ENCODE measurements at regions not wholly inside any gene's neighbourhood (a gene's known extent, or its start where the extent isn't known, plus 50 kb on each side); places are given as distances from the start of the nearest gene placed in this dataset.
A peak's percentile ranks its signal among the peaks of the same experiment; 100 is the strongest.

DNA sequence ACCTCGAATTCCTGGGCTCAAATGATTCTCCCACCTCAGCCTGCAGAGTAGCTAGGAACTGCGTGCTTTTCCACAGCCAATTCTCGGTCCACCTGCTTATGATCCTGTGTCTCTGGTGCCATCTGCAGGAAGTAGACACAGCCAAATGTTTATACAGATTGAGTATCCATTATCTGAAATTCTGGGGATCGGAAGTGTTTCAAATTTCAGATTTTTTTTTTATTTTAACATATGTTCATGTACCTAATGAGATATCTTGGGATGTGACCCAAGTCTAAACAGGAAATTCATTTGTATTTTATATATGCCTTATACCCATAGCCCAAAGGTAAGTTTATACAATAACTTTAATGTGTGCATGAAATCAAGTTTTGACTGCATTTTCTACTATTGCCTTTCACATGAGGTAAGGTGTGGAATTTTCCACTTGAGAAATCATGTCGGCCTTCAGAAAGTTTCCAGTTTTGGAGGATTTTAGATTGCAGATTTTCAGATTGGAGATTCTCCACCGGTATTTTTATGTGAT, 89.5 kb downstream of the ESM1 start:
- H3K27me3 Mint-ChIP-seq, result peaks cover 35% of the 10 kb centered on the region
- H3K27ac Mint-ChIP-seq, result peak overlapping the region in 1 of 3 donors; percentile 48
- peak overlapping the region in 1 of 4 donors; percentile 74 for H3K4me3 Mint-ChIP-seq
- H3K36me3 Mint-ChIP-seq, result no peaks in the 10 kb centered on the region
- peaks cover 2 to 4% (median 4%) of the 10 kb centered on the region in 3 donors for H3K4me1 Mint-ChIP-seq
- H3K9me3 Mint-ChIP-seq, result peaks cover 0 to 2% (median 0%) of the 10 kb centered on the region in 3 donors

DNA sequence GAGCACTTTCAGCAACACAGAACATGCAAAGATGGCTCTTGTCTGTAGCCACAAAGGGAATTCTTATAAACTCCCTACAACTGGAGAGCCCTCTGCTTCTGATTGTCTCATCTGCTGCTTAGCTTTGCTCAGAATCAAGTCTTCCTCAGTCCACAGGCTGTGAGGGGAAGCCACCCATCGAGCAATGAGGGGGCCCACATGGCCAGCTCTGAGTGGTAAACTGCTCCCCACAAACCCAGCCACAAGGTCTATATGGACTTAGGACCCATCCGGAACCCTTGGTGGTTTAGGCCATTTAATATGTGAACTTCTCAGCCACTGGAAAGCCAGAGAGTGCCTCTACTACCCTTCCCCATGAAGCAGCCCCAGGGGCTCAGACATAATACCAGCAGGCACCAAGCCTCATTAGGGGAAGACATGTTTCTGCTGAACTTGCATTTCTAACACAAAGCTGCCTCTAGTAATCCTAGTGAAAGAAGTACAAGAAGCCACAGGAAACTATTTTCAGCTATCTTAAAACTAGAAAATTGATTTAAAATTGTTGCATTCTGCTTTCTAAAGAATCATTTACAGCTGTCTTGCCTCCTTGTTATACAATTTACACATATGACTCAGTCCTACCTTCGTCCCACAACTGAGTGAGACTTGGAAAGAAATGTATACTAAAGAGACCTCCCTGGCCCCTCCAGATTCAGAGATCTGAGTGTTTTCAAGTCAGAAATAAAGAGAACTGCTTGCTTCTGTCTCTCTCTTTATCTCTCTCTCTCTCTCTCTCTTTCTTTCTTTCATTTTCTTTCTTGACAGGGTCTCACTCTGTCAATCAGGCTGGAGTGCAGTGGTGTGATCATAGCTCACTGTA, 90.2 kb downstream of the ESM1 start:
- Mint-ChIP-seq H3K9me3 (peaks cover 0 to 1% (median 0%) of the 10 kb centered on the region in 3 donors), H3K27ac (peak overlapping the region in 1 of 3 donors; percentile 48), H3K4me3 (peak overlapping the region in 1 of 4 donors; percentile 74), H3K4me1 (peaks cover 2 to 4% (median 4%) of the 10 kb centered on the region in 3 donors), H3K36me3 (no peaks in the 10 kb centered on the region), H3K27me3 (peaks cover 33% of the 10 kb centered on the region)

DNA sequence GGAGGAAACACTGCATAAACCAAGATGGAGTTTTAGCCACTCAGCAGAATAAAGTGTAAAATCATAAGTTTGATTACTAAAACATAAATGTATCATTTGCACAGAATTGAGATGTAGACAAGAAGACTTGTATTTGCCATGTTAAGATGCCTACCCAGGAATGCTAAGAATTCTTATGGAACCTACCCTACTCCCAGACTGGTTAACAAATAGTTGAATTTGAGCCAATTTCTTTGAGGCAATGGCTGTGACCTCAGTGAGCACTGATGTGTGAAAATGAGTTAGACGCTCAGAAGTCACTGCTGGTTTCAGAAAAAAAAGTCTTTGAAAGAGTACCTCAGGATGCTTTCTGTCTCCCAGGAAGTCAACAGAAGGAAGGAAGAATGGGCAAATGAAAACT, 95.6 kb downstream of the ESM1 start:
- Mint-ChIP-seq H3K27me3 (peaks cover 49% of the 10 kb centered on the region), H3K4me1 (no peaks in the 10 kb centered on the region), H3K36me3 (no peaks in the 10 kb centered on the region), H3K9me3 (no peaks in the 10 kb centered on the region), H3K4me3 (no peak overlapping the region), H3K27ac (no peak overlapping the region)

DNA sequence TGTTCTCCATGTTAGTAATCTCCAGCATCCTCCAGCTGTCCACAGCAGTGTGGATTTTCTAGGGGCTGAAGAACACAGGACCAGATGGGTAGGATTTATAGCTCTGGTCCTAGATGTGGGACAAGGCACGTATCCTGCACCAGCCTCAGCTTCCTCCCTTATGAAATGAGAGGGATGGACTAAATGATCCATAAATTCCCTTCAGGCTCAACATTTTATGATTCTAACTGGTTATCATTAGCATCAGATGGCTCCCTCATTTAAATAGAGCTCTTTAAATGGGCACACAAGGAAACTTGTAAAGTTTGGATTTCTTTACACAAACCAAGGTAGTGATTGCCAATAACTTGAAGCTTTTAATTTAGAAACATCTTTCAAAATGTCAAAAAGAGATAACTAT, 97.7 kb downstream of the ESM1 start:
- H3K9me3 Mint-ChIP-seq, result no peaks in the 10 kb centered on the region
- H3K4me1 Mint-ChIP-seq, result peaks cover 5 to 8% (median 6%) of the 10 kb centered on the region in 3 donors
- no peak overlapping the region for H3K4me3 Mint-ChIP-seq
- no peak overlapping the region for H3K27ac Mint-ChIP-seq
- H3K27me3 Mint-ChIP-seq, result peaks cover 62% of the 10 kb centered on the region
- H3K36me3 Mint-ChIP-seq, result no peaks in the 10 kb centered on the region

DNA sequence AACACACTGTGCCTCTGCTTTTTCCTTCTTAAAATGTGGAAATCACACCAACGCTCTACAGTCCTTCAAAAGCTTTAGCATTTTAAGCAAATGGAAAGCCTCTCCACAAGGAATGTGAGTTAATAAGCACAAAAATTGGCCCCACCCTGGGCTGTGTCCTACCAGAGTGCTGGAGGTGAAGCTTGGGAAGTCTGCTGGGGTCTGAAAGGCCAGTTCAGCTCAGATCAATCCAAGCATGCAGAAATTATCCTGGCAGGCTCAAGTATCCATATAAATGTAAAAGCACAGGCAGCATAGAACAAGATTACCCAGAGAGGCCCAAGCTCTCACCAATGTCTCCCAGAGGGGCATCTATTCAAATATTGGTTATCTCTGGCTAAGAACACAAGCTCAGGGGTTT, 98.5 kb downstream of the ESM1 start:
- Mint-ChIP-seq H3K4me3 (no peak overlapping the region), H3K27me3 (peaks cover 66% of the 10 kb centered on the region), H3K27ac (no peak overlapping the region), H3K9me3 (no peaks in the 10 kb centered on the region), H3K4me1 (peaks cover 5 to 8% (median 7%) of the 10 kb centered on the region in 3 donors), H3K36me3 (no peaks in the 10 kb centered on the region)

DNA sequence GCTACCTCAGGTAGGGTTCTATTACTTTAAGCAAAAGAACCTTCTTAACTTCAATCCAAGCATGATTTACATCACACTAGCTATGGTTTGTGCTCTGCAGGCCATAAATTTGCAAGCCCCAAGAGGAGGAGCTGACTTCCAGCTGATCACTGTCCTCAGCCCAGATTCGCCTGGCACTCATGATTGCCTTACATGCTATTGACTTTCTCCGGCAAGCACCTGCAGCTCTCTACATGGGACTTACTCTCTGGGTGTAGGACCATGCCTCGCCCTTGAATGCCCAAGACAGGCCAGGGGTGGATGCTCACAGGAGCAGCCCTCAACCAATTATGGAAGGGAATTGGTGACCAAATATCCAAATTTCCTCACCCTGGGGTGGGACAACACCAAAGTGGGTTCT, 99.8 kb downstream of the ESM1 start:
- Mint-ChIP-seq H3K4me1 (peaks cover 5 to 8% (median 7%) of the 10 kb centered on the region in 3 donors), H3K27me3 (peaks cover 74% of the 10 kb centered on the region), H3K9me3 (no peaks in the 10 kb centered on the region), H3K27ac (no peak overlapping the region), H3K36me3 (no peaks in the 10 kb centered on the region), H3K4me3 (no peak overlapping the region)

DNA sequence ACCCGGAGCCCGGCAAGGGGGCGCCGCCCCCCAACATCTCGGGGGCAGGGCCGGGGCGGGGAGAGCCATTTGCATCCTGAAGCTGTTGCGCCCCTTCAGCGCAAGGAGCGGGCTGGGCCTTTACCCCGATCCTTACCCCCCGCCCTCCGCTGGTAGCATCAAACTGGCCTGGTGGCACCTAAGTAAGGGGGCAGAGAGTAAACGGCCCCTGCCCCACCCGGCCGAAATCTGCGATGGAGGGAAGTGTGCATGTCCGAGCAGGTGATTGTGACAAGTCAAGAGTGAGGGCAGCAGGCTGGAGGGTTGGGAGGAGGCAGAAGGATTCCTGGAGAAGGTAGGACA, 101.2 kb downstream of the ESM1 start:
- H3K4me1 Mint-ChIP-seq, result peaks cover 5 to 8% (median 7%) of the 10 kb centered on the region in 3 donors
- no peaks in the 10 kb centered on the region for H3K36me3 Mint-ChIP-seq
- no peak overlapping the region for H3K27ac Mint-ChIP-seq
- H3K9me3 Mint-ChIP-seq, result no peaks in the 10 kb centered on the region
- H3K4me3 Mint-ChIP-seq, result peak overlapping the region in 3 of 4 donors; percentile 2 to 73 (median 41)
- peaks cover 70% of the 10 kb centered on the region for H3K27me3 Mint-ChIP-seq

DNA sequence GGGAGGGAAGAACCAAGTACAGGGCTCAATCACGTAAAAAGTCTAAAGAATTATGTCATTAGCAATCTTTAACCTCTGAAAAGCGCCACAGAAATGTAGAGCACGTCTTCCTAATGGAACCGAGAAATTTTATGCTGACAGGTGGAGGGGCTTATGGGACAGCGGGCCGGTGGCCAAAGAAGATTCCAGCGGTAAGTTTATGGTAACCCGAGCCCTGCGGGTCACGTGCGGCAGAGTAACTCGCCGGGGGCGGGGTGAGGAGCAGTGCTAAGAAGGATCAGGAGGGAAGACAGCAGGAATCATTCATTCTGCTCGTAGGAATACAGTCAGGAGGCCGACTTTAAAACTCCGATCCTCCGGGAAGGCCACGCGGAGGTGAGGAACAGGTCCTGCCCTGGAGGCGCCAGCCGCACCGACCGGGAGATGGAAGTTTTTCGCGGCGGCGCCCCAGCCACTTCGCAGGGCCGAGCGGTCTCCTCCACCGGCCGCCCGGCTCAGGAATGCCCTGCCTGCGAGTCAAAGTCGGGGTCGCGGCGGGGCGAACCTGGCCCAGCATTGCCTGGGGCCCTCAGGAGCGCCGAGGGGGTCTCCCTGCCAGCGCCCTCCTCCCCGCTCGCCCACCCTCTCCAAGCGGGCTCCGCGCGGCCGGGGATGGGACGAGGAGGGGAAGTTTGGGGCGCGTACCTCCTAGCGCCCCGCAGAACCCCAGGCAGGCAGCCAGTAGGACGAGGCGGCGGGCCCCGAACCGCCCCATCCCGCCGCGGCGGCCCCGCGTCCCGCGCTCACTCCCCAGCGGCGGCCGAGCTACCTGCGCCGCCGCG, 101.8 kb downstream of the ESM1 start:
- Mint-ChIP-seq H3K4me1 (peaks cover 5 to 8% (median 7%) of the 10 kb centered on the region in 3 donors), H3K4me3 (peak overlapping the region; percentile 37 to 88 (median 70)), H3K27ac (no peak overlapping the region), H3K9me3 (no peaks in the 10 kb centered on the region), H3K27me3 (peaks cover 65% of the 10 kb centered on the region), H3K36me3 (no peaks in the 10 kb centered on the region)

DNA sequence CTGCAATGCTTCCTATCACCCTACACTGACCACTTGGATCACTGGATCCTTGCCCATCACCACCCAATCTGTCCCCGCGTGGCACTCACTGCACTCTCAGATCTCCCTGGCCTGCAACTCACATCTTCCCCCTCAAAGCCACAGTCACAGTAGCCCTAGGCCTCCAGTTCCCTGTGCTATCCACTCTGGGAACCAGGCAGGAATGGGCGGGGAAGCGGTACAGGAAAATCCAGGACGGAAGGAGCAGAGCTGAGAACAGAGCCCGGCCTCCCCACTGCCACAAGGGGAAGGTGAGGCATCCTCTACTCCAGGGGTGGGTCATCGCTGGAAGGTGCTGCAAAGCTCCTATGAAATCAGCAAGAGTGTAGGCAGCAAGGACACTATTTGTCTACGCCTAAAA, 102.6 kb downstream of the ESM1 start:
- no peak overlapping the region for H3K27ac Mint-ChIP-seq

DNA sequence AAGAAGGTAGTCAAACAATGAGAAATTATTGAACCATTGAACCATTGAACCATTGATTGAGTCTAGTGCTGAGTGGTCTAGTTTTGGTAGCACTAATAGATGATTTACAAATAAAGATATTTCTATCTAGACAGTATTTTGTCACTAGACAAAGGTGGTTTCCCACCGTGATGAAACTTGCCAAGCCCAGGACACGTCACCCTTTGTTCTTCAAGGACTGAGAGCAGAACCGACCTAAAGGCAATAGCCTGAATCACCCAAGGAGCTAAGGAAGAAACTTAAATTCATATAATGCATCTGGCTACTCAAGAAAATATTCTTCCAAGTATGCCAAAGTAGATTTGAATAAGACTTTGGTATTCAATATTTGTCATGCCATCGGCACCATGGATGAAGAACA, 103.3 kb downstream of the ESM1 start:
- H3K27me3 Mint-ChIP-seq, result peaks cover 58% of the 10 kb centered on the region
- peaks cover 5 to 8% (median 7%) of the 10 kb centered on the region in 3 donors for H3K4me1 Mint-ChIP-seq
- H3K36me3 Mint-ChIP-seq, result no peaks in the 10 kb centered on the region
- H3K27ac Mint-ChIP-seq, result no peak overlapping the region
- peak overlapping the region in 1 of 4 donors; percentile 20 for H3K4me3 Mint-ChIP-seq
- H3K9me3 Mint-ChIP-seq, result no peaks in the 10 kb centered on the region

More for the DNA sequence above, 102.6 kb downstream of the ESM1 start:
- H3K36me3 Mint-ChIP-seq, result no peaks in the 10 kb centered on the region
- H3K9me3 Mint-ChIP-seq, result no peaks in the 10 kb centered on the region
- peaks cover 58% of the 10 kb centered on the region for H3K27me3 Mint-ChIP-seq
- H3K4me1 Mint-ChIP-seq, result peaks cover 5 to 8% (median 7%) of the 10 kb centered on the region in 3 donors
- peak overlapping the region in 2 of 4 donors; percentile 5 to 37 for H3K4me3 Mint-ChIP-seq

DNA sequence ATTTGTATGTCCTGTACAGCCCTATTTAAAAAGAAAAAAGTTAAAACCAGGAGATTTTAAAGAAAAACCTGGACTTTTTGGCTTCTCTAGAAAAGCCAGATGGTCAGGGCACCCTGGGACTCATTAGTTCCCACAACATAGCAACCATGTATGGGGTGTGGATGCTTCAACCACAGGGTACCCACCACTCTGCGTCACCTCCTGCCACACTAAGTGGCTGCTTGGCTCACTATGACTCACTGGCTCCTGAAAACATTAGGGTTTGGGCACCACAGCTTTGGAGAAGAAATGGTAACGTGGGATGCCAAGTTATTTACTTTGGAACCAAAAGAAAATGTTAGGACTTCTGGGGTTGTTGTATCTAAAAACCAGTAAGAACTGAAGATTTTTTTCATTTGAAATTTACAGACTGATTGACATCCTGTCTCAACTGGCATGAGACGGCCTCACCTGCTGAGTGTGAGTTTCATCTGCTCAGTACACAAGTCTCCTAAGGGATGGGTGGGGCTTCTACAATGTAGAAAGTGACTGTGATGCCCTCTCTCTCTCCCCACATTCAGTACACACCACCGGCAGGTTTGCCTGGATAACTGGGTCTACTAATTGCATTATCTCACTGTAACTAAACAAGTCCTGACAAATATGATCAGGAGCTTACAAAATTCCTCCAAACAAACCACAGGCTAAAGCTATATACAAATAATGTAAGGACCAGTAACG, 103.9 kb downstream of the ESM1 start:
- H3K27me3 Mint-ChIP-seq, result peaks cover 61% of the 10 kb centered on the region
- no peak overlapping the region for H3K4me3 Mint-ChIP-seq
- H3K4me1 Mint-ChIP-seq, result peaks cover 5 to 8% (median 7%) of the 10 kb centered on the region in 3 donors

DNA sequence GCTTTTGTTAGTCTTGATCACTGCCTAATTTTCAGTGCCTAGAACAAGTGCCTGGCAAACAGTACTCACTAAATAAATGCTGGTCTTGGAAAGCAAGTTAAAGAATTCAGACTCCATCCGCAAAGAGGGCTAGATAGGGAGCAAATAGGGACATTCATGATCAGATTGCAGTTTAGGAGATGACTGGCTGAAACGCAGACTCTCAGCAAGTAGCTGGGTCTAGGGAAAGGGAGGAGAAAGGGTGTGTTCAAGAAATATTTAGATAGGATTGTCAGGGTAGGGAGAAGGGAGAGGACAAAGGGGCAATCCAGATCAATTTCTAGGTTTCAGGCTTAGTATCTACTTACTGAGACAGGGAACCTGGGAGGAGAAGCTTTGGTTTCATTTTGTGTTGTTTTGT, 108.4 kb downstream of the ESM1 start:
- no peaks in the 10 kb centered on the region for H3K9me3 Mint-ChIP-seq
- no peak overlapping the region for H3K4me3 Mint-ChIP-seq
- H3K36me3 Mint-ChIP-seq, result no peaks in the 10 kb centered on the region
- no peak overlapping the region for H3K27ac Mint-ChIP-seq
- H3K4me1 Mint-ChIP-seq, result peaks cover 0 to 3% (median 0%) of the 10 kb centered on the region in 3 donors
- H3K27me3 Mint-ChIP-seq, result peaks cover 32% of the 10 kb centered on the region

More for the DNA sequence above, 103.9 kb downstream of the ESM1 start:
- no peak overlapping the region for H3K27ac Mint-ChIP-seq
- no peaks in the 10 kb centered on the region for H3K36me3 Mint-ChIP-seq
- no peaks in the 10 kb centered on the region for H3K9me3 Mint-ChIP-seq

DNA sequence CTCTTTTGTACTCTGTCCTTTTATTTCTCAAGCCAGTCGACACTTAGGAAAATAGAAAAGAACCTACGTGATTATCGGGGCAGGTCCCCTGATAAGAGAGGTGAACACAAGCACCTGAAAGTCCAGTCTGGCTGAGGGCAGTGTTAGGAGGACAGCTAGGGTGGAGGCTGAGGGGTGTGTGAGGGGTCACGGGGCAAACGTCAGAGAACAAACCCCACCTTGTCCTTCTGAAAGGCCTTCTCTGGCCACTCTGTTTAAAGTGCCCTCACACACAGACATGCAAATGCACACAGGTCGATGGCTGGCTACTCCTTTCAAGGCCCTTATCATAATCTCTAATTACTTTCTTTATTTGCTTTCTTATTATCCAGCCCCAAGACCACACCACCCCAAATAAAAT, 108.8 kb downstream of the ESM1 start:
- Mint-ChIP-seq H3K4me1 (peaks cover 0 to 3% (median 0%) of the 10 kb centered on the region in 3 donors), H3K27me3 (peaks cover 30% of the 10 kb centered on the region), H3K4me3 (peak overlapping the region in 1 of 4 donors; percentile 8), H3K9me3 (no peaks in the 10 kb centered on the region), H3K36me3 (no peaks in the 10 kb centered on the region), H3K27ac (no peak overlapping the region)

DNA sequence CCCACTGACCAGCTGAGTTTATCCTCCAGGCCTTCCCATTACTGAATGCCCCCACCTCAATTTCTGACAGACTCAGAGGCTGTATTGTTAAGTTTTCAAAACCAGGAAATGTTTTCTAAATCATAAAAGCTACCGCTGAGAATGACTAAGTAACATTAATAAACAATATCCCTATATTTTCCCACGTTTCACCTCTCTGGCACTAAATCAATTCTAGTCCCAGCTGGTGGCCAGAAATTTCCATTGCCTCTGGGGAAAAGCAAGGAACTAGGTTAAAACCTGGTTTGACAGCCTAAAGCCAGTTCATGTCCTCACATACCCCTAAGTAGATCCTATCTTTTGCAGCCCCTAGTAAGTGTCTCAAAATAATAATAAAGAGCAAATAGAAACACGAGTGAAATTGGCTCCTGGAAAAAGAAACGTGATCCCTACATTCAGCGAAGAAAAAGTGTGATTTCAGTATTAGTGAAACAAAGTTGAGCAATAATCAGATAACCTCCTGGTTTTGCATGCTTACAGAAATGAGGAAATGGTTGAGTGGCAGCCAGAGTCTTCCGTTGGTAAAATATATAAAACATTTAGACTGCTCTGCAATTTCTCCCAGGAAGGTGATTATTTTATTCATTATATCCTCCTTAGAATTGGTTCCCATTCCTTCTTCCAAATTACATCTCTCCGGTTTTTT, 110.9 kb downstream of the ESM1 start:
- Mint-ChIP-seq H3K27me3 (peaks cover 24% of the 10 kb centered on the region), H3K36me3 (no peaks in the 10 kb centered on the region), H3K27ac (no peak overlapping the region), H3K4me3 (no peak overlapping the region), H3K9me3 (no peaks in the 10 kb centered on the region), H3K4me1 (peaks cover 0 to 3% (median 0%) of the 10 kb centered on the region in 3 donors)

All from IgD-negative memory B cell (primary cell).